HG03442 (cell line): ENCODE measurements at regions not wholly inside any gene's neighbourhood (a gene's known extent, or its start where the extent isn't known, plus 50 kb on each side); places are given as distances from the start of the nearest gene placed in this dataset.
A peak's percentile ranks its signal among the peaks of the same experiment; 100 is the strongest.

Experiments
- ATAC-seq: cut with Tn5 transposase; IDR thresholded peaks from one replicate; pipeline ENCODE4 v1.9.1; 2021; ENCODE audit warnings: mild to moderate bottlenecking, moderate library complexity; ENCODE audit not compliant: unreplicated experiment

DNA sequence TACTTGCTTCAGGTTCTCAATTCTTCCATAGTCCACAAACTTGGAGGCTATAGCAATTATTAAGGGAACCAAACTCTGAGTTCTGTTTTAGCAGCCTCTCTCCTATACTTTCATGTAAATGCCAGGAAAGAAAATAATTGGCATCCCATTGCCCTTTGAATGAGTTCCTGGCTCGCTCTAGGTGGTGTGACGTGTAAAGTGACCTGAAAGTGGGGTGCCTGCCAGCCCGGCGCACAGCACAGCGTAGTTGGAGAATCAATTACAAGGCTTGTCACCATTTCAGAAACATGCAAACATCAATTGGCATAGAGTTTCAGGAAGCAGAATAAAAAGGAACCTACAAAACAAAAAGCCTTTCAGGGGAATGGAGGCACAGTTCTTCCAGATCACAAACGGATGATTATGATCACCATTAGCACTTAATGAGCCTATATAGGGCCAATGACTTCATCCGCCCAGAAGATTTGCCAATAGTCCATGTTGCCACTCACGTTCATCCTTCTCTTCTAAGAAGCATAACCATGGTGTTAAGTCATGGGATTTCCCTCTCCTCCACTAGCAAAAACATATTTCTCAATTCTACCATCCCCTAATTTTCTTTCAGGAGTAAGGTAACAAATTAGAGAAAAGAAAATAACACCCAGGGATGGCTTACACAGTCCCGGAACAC lies 354.6 kb upstream of the ADGRL2 start:
- ATAC-seq, result no peak

DNA sequence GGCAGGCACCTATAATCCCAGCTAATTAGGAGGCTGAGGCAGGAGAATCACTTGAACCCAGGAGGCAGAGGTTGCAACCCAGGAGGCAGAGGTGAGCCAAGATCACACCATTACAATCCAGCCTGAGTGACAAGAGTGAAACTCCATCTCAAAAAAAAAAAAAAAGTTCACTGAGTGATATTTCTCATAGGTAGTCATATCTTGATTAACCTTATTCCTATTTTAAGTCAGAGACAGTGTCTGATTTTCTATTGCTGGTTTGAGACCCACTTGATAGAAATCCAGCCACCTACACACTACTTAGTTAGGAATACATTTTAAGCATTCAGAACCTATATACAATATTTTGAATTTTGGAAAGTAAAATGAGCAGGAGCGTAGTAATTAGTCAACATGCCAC lies 357.4 kb upstream of the ADGRL2 start:
- peak; percentile 47 for ATAC-seq

- peak; percentile 52 for ATAC-seq
Measured at GRCh38 chr1:81439046-81439823, 361.5 kb upstream of the ADGRL2 start.

- ATAC-seq, result peak; percentile 86
Measured at GRCh38 chr1:81437649-81438048, 363.1 kb upstream of the ADGRL2 start.

DNA sequence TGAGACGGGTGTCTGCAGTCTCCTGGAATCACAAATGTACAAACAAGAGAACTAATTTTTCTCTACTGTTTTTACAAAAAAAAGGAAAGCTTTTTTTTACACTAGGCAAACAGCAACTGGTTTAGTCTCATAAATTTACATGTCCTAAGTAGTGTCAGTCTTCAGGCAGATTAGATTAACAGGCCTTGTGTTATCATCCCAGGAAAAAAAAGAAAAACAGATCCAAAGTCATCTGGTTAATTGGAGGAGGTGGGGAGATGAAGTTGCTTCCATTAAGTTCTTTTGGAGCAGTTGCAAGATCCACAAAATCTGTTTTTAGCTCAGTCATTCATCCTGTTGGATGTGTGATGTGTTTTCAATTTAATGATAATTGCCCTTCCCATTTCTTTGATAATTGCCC lies 363.5 kb upstream of the ADGRL2 start:
- ATAC-seq, result no peak

DNA sequence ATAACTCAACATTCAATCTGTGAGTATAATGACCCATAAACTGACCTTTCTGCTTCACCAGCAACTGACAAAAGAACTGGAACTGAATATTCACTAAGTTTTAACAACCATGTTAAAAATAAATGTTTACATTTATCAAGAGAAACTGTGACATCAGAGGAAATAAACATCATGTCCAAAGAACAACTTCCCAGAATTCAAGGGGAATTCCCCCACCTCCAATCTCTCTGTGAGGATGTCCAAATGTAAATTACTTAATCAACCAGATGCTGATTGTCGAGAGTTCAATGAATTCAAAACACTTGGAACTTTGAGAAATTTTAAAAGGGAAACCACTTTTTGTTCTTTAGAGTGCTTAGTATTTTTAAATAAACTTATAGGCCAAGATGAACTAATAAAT lies 365.6 kb upstream of the ADGRL2 start:
- ATAC-seq, result no peak

DNA sequence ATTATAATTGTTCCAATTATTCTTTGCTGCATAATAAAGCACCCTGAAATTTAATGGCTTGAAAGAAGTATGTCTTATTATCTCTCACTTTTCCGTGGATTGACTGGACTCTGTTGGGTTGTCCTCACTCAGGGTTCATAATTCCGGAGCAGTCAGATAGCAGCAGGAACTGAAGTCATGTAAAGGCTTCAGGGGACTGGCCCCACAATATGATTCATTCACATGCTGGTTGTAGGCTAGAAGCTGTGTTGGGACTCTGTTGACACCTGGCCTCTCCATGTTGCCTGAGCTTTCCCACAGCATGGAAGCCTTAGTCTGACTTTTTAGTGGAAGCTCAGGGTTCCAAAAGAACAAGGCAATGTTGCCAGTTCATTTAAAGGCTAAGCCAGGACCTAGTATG lies 367.1 kb upstream of the ADGRL2 start:
- no peak for ATAC-seq

GRCh38 chr1:81432654-81433109 lies 368.1 kb upstream of the ADGRL2 start:
- ATAC-seq, result no peak

DNA sequence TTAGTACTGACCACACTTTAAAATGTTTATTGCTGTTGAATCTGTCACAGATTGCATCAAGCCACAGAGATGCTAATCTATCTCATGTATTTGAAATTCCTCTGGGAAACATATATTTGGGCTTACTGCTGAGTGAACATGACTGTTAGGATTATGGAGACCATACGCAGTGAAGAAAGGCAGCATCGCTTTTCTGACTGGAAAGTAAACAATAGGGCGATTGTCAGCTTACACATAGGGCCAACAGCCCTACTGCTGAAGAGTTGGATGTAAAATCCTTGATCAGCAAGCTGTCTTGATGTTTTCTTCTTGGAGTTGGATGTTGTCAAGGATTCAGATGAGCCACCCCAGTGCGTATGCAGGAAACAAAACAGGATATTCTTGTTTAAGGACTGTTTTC lies 368.7 kb upstream of the ADGRL2 start:
- no peak for ATAC-seq

- ATAC-seq, result no peak
Measured at GRCh38 chr1:81431624-81432000, 369.1 kb upstream of the ADGRL2 start.

DNA sequence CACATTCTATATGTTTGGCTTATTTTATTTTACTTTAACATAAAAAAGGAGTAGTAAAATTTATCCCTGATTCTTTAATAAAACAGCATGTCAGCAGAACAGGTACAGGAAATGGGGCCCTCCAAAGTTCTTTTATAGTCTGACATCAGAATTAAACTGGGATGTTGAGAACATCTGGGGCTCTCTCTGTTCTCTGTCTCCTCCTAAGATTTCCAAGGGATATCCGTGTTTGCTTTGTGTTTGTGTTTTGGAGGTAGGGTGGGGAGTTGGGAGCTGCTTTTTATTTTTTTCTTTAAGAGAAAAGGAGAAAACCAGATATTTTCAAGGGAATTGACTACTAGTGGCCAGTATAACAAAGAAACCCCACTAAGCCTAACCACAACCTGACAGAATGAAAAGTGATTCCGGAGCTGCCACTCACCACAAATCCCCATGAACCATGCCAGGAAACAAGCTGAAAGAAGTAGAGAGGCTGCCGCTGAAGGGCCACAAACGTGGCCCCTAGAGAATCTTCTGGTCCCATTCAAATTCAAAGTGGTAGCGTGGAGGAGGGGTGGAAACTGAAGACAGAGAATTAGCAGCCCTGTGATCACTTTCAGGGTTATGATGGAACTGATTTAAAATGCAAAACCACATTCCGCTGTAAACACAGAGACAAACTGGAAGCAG lies 369.6 kb upstream of the ADGRL2 start:
- no peak for ATAC-seq

DNA sequence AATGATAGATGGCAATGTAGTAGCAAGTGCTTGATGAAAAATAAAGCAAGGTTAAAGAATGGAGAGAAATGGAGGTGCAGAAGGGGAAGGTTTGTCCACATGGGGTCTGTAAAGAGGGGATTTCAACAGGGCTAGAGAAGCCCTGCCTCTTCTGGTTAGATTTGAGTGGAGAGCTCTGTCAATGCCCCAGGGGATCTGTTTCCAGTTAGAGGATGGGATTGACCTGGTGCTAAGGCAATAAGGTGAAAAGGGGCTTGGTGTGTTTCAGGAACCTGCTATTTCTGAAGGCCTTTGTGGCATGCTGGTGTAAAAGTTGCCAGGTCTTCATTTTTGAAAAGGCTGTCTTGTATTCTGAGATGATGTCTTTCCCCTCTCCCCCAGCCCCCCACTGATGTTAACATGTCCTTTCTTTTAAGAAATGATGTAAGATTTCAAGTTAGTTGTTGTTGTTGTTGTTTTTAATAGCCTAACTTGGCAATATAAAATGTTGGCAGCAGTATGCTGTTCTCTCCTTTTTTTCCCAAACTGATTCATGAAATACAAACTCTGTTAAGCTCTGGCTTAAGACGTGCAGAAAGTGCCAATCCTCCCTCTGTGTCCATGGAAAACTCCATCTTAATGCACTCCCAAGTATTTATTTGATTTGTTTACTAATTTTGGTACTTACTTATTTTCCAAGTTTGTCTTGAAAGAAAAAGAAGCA lies 370.3 kb upstream of the ADGRL2 start:
- ATAC-seq, result no peak

- ATAC-seq, result no peak
Measured at GRCh38 chr1:81428998-81429397, 371.7 kb upstream of the ADGRL2 start.

DNA sequence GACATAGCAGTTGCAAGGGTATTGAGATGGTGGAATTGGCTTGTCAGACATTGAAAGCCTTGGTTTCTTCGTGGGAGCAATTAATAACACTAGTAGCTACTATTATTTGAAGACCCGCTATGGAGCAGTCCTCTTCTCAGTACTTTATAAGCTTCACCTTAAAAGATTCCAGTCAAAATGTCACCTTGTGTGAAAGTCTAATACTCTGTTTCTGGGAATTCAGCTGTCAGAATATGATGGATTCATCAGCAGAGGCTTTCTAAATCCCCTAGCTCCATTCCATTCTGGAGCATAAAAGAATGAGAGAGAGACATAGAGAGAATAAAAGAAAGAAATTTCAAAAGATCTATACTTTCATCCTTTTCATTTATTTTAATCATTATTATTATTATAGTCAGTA lies 375.9 kb upstream of the ADGRL2 start:
- ATAC-seq, result no peak

GRCh38 chr1:81424061-81424460 lies 376.7 kb upstream of the ADGRL2 start:
- ATAC-seq, result no peak

DNA sequence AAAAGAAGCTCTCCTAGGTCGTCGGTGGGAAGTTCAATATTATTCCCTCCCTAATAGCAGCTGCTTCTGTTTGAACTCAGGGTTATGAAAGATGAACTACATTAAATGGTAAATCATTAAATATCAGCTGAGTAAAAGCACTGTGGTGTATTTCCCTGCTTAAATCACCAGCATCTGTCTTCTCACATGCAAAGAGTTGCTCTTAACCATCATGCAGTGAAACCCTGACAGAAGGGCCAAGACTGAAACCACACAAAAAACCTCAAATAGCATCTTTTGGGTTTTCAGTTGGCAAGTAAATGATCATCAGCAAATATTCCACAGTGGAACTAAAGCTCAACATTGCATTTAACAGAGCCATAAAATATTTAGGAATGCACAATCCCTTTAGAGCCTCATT lies 380.0 kb upstream of the ADGRL2 start:
- no peak for ATAC-seq

DNA sequence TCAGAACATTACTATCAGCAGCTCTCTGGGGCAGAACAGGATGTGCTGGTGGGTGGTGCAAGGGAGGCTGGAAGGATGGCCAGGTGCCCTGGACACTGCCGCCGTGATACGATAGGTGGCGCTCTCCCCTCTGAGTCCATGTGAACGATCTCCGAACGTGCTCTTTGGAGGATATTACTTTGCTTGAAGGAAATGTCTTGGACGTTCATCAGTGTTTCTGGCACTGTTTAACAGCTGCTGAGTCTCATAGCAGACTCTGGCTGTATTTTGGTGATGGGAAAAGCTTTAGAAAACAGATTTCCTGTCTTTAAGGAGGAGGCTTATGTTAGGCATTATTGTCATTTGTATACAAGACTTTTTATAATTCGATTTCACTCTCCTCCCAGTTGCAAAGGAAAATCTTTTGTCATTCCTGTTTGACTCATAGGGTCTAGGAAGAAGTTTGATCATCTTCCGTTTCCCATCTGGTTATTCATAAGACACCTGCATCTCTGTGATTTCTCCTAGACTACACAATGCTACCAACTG lies 386.2 kb upstream of the ADGRL2 start:
- ATAC-seq, result peak; percentile 96

DNA sequence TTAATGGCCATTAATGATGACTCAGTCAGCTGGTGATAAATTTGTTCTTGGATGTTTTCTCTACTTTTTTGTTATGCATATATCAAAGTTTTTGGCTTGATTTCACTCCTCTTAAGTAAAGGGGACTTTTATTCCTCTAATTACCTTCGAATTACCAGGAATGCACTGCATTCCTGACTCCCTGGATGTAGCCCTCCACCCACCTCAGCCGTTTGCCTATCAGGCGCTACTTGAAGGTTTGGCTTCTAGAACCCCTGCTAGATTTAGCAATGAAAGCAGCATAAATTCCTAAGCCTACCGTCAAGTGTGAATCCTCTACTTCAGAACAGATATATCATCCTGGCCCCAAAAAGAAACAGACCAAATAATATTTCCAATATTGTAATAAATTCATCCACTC lies 387.8 kb upstream of the ADGRL2 start:
- ATAC-seq, result no peak

GRCh38 chr1:81410941-81411340 lies 389.8 kb upstream of the ADGRL2 start:
- no peak for ATAC-seq

- no peak for ATAC-seq
Measured at GRCh38 chr1:81410351-81410750, 390.4 kb upstream of the ADGRL2 start.

DNA sequence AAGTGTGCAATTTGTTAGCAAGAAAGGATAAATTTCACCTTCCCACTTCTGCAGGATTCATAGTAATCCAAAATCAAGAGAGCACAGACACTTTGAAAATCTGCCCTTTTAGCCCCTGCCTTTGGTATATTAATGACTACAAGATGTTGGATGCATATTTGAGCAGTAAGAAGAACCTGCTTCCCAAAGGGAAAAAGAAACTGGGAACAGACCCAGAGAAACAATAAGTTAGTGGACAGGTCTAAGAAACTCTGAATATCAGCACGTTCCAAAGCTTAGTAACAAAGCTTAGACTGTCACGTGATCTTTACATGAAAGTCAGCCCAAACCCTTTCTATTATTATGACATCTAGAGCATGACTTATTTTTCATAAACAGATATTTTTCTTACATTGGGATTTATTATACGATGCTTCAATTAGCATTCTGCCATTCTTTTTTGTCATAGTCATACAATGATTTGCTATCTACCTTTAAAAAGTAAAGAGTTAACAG lies 390.9 kb upstream of the ADGRL2 start:
- ATAC-seq, result no peak
